ENCODE measurements at regions not wholly inside any gene's neighbourhood (a gene's known extent, or its start where the extent isn't known, plus 50 kb on each side); places are given as distances from the start of the nearest gene placed in this dataset.

DNA sequence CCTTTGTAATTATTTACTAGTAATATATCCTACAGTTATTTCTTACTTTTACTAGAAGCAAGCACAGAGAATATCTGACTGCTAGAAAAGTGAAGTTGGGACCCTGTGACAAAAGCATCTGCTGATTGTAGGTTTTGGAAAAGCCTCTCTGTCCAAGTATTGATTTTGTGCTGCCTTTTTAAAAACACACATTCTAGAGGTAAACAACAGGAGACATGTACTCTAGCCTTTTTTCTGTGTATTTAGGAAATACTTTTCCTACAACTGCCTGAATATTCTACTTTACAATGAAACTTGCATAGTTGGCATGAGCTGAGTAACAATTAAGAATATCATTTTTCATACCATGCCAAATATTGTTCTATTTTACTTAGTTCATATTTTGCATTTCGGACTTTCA is 1249.0 kb downstream of the SLC16A7 start:
- Histone ChIP-seq H3K4me3 (no peak overlapping the region), H3K9me3 (no peaks in the 10 kb centered on the region), H3K4me1 (replicated peaks) (no peaks in the 10 kb centered on the region), H3K27me3 (replicated peaks; ENCODE audit: insufficient read depth) (no peaks in the 10 kb centered on the region), H3K36me3 (no peaks in the 10 kb centered on the region), H3K27ac (no peak overlapping the region)
- 91% methylated on average over 1 of the region's 1 CpG for WGBS
- DNase-seq (ENCODE audit: low spot score), result no peak
- intact Hi-C loops (cut with DNase I), result no loop called here
- TF ChIP-seq POLR2AphosphoS5 (IDR thresholded peaks at IDR 0.05), result no peak
- TF ChIP-seq, protein P1, sequence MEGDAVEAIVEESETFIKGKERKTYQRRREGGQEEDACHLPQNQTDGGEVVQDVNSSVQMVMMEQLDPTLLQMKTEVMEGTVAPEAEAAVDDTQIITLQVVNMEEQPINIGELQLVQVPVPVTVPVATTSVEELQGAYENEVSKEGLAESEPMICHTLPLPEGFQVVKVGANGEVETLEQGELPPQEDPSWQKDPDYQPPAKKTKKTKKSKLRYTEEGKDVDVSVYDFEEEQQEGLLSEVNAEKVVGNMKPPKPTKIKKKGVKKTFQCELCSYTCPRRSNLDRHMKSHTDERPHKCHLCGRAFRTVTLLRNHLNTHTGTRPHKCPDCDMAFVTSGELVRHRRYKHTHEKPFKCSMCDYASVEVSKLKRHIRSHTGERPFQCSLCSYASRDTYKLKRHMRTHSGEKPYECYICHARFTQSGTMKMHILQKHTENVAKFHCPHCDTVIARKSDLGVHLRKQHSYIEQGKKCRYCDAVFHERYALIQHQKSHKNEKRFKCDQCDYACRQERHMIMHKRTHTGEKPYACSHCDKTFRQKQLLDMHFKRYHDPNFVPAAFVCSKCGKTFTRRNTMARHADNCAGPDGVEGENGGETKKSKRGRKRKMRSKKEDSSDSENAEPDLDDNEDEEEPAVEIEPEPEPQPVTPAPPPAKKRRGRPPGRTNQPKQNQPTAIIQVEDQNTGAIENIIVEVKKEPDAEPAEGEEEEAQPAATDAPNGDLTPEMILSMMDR (IDR thresholded peaks at IDR 0.05), result no peak
- no peak for TF ChIP-seq POLR2A (IDR thresholded peaks at IDR 0.05)

DNA sequence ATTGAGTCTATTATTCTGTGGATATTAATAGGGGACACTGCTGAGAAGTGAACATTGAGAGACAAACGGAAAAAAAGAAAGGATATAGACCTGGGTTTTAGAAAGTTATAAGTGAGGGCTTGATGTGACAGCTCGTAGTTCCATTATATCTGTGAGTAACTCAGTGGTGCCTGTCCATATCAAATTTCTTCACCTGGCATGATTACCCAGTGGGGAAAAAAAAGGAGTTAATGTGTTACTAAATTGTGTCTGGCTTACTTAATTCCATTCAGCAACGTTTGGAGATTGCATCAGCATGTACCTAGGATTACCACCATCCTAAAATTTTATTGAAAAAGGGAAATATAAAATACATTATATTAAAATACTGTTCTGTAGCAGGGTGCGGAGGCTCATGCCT is 1249.9 kb downstream of the SLC16A7 start:
- H3K36me3 ChIP-seq, result no peaks in the 10 kb centered on the region
- intact Hi-C loops (cut with DNase I), result no loop called here
- 65% methylated on average over 4 of the region's 4 CpGs for WGBS
- H3K4me3 ChIP-seq, result no peak overlapping the region
- H3K27me3 ChIP-seq (replicated peaks; ENCODE audit: insufficient read depth), result no peaks in the 10 kb centered on the region
- no peaks in the 10 kb centered on the region for H3K4me1 ChIP-seq (replicated peaks)
- H3K27ac ChIP-seq, result no peak overlapping the region
- no peaks in the 10 kb centered on the region for H3K9me3 ChIP-seq
- no peak for DNase-seq (ENCODE audit: low spot score)
- TF ChIP-seq, protein P1 (IDR thresholded peaks at IDR 0.05), result no peak
- TF ChIP-seq POLR2AphosphoS5 (IDR thresholded peaks at IDR 0.05) (no peak), POLR2A (IDR thresholded peaks at IDR 0.05) (no peak)

DNA sequence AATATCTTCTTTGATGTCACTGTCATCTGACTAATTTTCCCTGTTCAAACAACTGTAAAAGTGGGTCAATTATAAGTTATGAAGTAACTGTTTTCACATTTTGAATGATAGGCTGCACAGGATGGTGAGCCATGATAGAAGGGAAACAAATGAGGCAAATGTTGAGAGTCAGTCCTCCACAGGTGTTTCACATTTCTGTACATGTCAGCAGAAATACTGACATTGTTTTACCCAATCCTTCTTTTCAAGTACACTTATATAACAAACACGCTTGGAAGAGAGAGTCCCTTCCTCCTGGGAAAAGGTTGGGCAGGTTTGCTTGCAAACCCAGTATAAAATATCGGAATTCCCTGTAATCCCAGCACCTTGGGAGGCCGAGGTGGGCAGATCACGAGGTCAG is 1251.5 kb downstream of the SLC16A7 start:
- no peak overlapping the region for H3K27ac ChIP-seq
- H3K4me1 ChIP-seq (replicated peaks), result no peaks in the 10 kb centered on the region
- TF ChIP-seq POLR2A (IDR thresholded peaks at IDR 0.05) (no peak), POLR2AphosphoS5 (IDR thresholded peaks at IDR 0.05) (no peak)
- TF ChIP-seq, protein P1 (IDR thresholded peaks at IDR 0.05), result no peak
- H3K9me3 ChIP-seq, result no peaks in the 10 kb centered on the region
- no peaks in the 10 kb centered on the region for H3K27me3 ChIP-seq (replicated peaks; ENCODE audit: insufficient read depth)
- intact Hi-C loops (cut with DNase I), result no loop called here
- H3K36me3 ChIP-seq, result no peaks in the 10 kb centered on the region
- 80% methylated on average over 4 of the region's 4 CpGs for WGBS
- DNase-seq (ENCODE audit: low spot score), result no peak
- H3K4me3 ChIP-seq, result no peak overlapping the region

DNA sequence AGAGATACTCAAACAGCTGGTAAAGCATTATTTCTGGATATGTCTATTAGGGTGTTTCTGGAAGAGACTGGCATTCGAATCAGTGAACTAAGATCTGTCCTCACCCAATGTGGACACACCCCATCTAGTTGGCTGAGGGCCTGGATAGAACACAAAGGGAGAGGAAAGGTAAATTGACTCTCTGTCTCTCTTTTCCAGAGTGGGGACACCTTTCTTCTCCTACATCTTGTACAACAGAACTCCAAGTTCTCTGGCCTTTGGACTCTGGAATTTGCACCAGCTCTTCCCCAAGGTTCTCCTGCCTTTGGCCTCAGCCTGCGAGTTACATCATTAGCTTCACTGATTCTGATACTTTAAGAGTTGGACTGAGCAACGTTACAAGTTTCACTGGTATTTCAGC is 1253.9 kb downstream of the SLC16A7 start:
- Histone ChIP-seq H3K9me3 (no peaks in the 10 kb centered on the region), H3K4me1 (replicated peaks) (no peaks in the 10 kb centered on the region), H3K4me3 (no peak overlapping the region), H3K27ac (no peak overlapping the region), H3K36me3 (no peaks in the 10 kb centered on the region), H3K27me3 (replicated peaks; ENCODE audit: insufficient read depth) (no peaks in the 10 kb centered on the region)
- no peak for DNase-seq (ENCODE audit: low spot score)
- intact Hi-C loops (cut with DNase I), result no loop called here
- TF ChIP-seq, protein P1 (IDR thresholded peaks at IDR 0.05), result no peak
- no peak for TF ChIP-seq POLR2AphosphoS5 (IDR thresholded peaks at IDR 0.05)
- WGBS, result 60% methylated on average over 3 of the region's 3 CpGs

DNA sequence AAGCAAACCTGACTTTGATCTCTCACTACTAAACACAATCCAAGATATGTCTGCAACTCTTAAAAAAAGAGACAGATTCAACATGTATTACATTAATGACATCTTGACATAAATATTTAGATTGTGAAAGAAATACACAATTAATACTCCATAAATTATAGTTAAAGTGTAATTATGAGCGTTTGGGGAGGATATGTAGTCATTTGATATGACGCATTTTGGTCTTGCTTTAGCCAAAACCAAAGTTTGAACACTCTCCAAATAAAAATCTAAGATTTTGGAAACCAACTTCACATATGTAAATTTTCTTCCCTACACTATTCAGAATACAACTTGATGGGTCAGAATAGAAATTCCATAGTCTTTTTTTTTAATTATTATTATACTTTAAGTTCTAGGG is 1257.6 kb downstream of the SLC16A7 start:
- no peaks in the 10 kb centered on the region for H3K4me1 ChIP-seq (replicated peaks)
- intact Hi-C loops (cut with DNase I), result no loop called here
- no peaks in the 10 kb centered on the region for H3K36me3 ChIP-seq
- H3K27me3 ChIP-seq (replicated peaks; ENCODE audit: insufficient read depth), result no peaks in the 10 kb centered on the region
- WGBS, result 69% methylated on average over 2 of the region's 2 CpGs
- TF ChIP-seq POLR2A (IDR thresholded peaks at IDR 0.05) (no peak), POLR2AphosphoS5 (IDR thresholded peaks at IDR 0.05) (no peak)
- TF ChIP-seq, protein P1 (IDR thresholded peaks at IDR 0.05), result no peak
- H3K9me3 ChIP-seq, result no peaks in the 10 kb centered on the region
- DNase-seq (ENCODE audit: low spot score), result no peak
- no peak overlapping the region for H3K27ac ChIP-seq
- no peak overlapping the region for H3K4me3 ChIP-seq

All from prostate gland (tissue), 2 donors.